Ascending aorta (tissue), 2 donors: ENCODE measurements at regions not wholly inside any gene's neighbourhood (a gene's known extent, or its start where the extent isn't known, plus 50 kb on each side); places are given as distances from the start of the nearest gene placed in this dataset.

Source experiments
- DNase-seq, 2 donors: peaks; one replicate each; pipeline ENCODE4 v3.0.0-alpha.2; 2019; ENCODE audit warnings: low spot score in 2 of 2
- H3K27ac ChIP-seq, 2 donors: fragments of 200-600 bp; sonication (generic); one replicate each; pipeline ENCODE4 v1.5.1; 2016 to 2017; ENCODE audit warnings: mild to moderate bottlenecking in 1 of 2
- H3K27me3 ChIP-seq: fragments of 200-600 bp; sonication (generic); one replicate; pipeline ENCODE4 v1.5.1; 2017
- H3K36me3 ChIP-seq, 2 donors: fragments of 200-600 bp; sonication (generic); one replicate each; pipeline ENCODE4 v1.5.1; 2016
- H3K4me1 ChIP-seq, 2 donors: fragments of 200-600 bp; sonication (generic); one replicate each; pipeline ENCODE4 v1.5.1; 2016 to 2017; ENCODE audit warnings: mild to moderate bottlenecking in 1 of 2
- H3K4me3 ChIP-seq, 2 donors: fragments of 200-600 bp; sonication (generic); one replicate each; pipeline ENCODE4 v1.5.1; 2016 to 2017; ENCODE audit warnings: mild to moderate bottlenecking in 1 of 2
- H3K9me3 ChIP-seq, 2 donors: fragments of 200-600 bp; sonication (generic); one replicate each; pipeline ENCODE4 v1.5.1; 2016
- CTCF ChIP-seq, 3 experiments: fragments of 200-600 bp in 2 of 3; fragments of 450-650 bp in 1 of 3; sonication (generic) in 2 of 3; IDR thresholded peaks; one replicate each; pipeline ENCODE4 v1.5.1; 2016 to 2019; ENCODE audit warnings: antibody characterized with exemption in 3 of 3, mild to moderate bottlenecking in 1 of 3, moderate library complexity in 1 of 3
- intact Hi-C: fragments of 100-400 bp; cut with DNase I; formaldehyde crosslinking; loops from one replicate; pipeline ENCODE4 v1.15.1; 2023

- Histone ChIP-seq H3K4me1 (peaks cover 0 to 5% of the 10 kb centered on the region in 2 donors), H3K9me3 (no peaks in the 10 kb centered on the region), H3K4me3 (no peak overlapping the region), H3K27me3 (no peaks in the 10 kb centered on the region), H3K27ac (no peak overlapping the region), H3K36me3 (no peaks in the 10 kb centered on the region)
- DNase-seq: no peak
- intact Hi-C loops: no loop called here
- TF ChIP-seq CTCF (IDR thresholded peaks at IDR 0.05): no peak
Observed at GRCh38 chr14:71204768-71205167, 297.5 kb downstream of the PCNX1 start.

GRCh38 chr14:71206123-71206522 is 298.9 kb downstream of the PCNX1 start:
- Histone ChIP-seq H3K27me3 (no peaks in the 10 kb centered on the region), H3K4me1 (peaks cover 0 to 5% of the 10 kb centered on the region in 2 donors), H3K27ac (peak overlapping the region; percentile 3 to 8), H3K36me3 (no peaks in the 10 kb centered on the region), H3K4me3 (no peak overlapping the region), H3K9me3 (no peaks in the 10 kb centered on the region)
- intact Hi-C loops: no loop called here
- TF ChIP-seq CTCF (IDR thresholded peaks at IDR 0.05): no peak
- DNase-seq: no peak

- DNase-seq: peak; percentile 33 to 83
- H3K27me3 ChIP-seq: no peaks in the 10 kb centered on the region
- TF ChIP-seq CTCF (IDR thresholded peaks at IDR 0.05): no peak
- peak overlapping the region; percentile 3 to 8 for H3K27ac ChIP-seq
- intact Hi-C loops: no loop called here
- no peak overlapping the region for H3K4me3 ChIP-seq
- H3K9me3 ChIP-seq: no peaks in the 10 kb centered on the region
- H3K36me3 ChIP-seq: no peaks in the 10 kb centered on the region
- H3K4me1 ChIP-seq: peaks cover 0 to 5% of the 10 kb centered on the region in 2 donors
Observed at GRCh38 chr14:71206766-71207371, 299.6 kb downstream of the PCNX1 start.

GRCh38 chr14:71208702-71209357 is 301.6 kb downstream of the PCNX1 start:
- intact Hi-C loops: no loop called here
- peaks cover 0 to 7% of the 10 kb centered on the region in 2 donors for H3K4me1 ChIP-seq
- no peak overlapping the region for H3K27ac ChIP-seq

GRCh38 chr14:71209888-71210287 is 302.6 kb downstream of the PCNX1 start:
- no peak for DNase-seq
- TF ChIP-seq CTCF (IDR thresholded peaks at IDR 0.05): no peak
- Histone ChIP-seq H3K4me1 (peaks cover 0 to 11% of the 10 kb centered on the region in 2 donors), H3K4me3 (no peak overlapping the region), H3K27ac (no peak overlapping the region), H3K36me3 (no peaks in the 10 kb centered on the region), H3K27me3 (no peaks in the 10 kb centered on the region), H3K9me3 (no peaks in the 10 kb centered on the region)
- intact Hi-C loops: no loop called here

More at GRCh38 chr14:71208702-71209357, 301.6 kb downstream of the PCNX1 start:
- DNase-seq: no peak
- no peak for TF ChIP-seq CTCF (IDR thresholded peaks at IDR 0.05)
- H3K9me3 ChIP-seq: no peaks in the 10 kb centered on the region
- H3K36me3 ChIP-seq: no peaks in the 10 kb centered on the region
- no peak overlapping the region for H3K4me3 ChIP-seq
- H3K27me3 ChIP-seq: no peaks in the 10 kb centered on the region
